ENCODE measurements at regions not wholly inside any gene's neighbourhood (a gene's known extent, or its start where the extent isn't known, plus 50 kb on each side); places are given as distances from the start of the nearest gene placed in this dataset.

DNA sequence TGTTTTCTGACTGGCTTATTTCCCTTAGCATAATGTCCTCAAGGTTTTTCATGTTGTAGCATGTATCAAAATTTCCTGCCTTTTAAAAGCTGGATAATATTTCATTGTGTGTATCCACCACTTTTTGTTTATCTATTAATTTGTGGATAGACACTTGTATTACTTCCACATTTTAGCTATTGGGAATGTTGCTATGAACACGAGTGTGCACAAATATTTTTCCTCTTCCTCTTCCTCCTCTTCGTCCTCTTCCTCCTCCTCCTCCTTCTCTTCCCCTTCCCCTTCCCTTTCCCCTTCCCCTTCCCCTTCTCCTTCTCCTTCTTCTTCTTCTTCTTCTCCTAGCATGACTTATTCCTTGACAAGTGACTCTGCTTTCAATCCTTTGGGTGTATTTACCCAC, 51.2 kb upstream of the KL start:
- H3K36me3 ChIP-seq (replicated peaks; ENCODE audit: low read depth, low read length): no peaks in the 10 kb centered on the region
- H4K20me1 ChIP-seq (ENCODE audit: insufficient read depth, low read length): no peaks in the 10 kb centered on the region
- no peak overlapping the region for H3K27ac ChIP-seq (ENCODE audit: low read length)
- H3K27me3 ChIP-seq (ENCODE audit: low read depth, low read length): no peaks in the 10 kb centered on the region; the same call in 1 of the 2 replicates
- no peaks in the 10 kb centered on the region for H3K79me2 ChIP-seq (ENCODE audit: low read length)
- H2AFZ ChIP-seq (ENCODE audit: low read depth, low read length): no peak overlapping the region
- H3K4me1 ChIP-seq (ENCODE audit: low read length): no peaks in the 10 kb centered on the region
- TF ChIP-seq EZH2phosphoT487 (IDR thresholded peaks at IDR 0.05; ENCODE audit: low read depth): no peak
- TF ChIP-seq, protein P1, sequence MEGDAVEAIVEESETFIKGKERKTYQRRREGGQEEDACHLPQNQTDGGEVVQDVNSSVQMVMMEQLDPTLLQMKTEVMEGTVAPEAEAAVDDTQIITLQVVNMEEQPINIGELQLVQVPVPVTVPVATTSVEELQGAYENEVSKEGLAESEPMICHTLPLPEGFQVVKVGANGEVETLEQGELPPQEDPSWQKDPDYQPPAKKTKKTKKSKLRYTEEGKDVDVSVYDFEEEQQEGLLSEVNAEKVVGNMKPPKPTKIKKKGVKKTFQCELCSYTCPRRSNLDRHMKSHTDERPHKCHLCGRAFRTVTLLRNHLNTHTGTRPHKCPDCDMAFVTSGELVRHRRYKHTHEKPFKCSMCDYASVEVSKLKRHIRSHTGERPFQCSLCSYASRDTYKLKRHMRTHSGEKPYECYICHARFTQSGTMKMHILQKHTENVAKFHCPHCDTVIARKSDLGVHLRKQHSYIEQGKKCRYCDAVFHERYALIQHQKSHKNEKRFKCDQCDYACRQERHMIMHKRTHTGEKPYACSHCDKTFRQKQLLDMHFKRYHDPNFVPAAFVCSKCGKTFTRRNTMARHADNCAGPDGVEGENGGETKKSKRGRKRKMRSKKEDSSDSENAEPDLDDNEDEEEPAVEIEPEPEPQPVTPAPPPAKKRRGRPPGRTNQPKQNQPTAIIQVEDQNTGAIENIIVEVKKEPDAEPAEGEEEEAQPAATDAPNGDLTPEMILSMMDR (IDR thresholded peaks at IDR 0.05; ENCODE audit: low read depth, low read length): no peak
- no peak overlapping the region for H3K4me2 ChIP-seq (ENCODE audit: low read length)
- no peaks in the 10 kb centered on the region for H3K9me3 ChIP-seq (ENCODE audit: insufficient read depth, low read length)
- no peak overlapping the region for H3K4me3 ChIP-seq (ENCODE audit: low read length)
- H3K9ac ChIP-seq (ENCODE audit: low read length): no peak overlapping the region
